B cell (primary cell): ENCODE measurements at regions not wholly inside any gene's neighbourhood (a gene's known extent, or its start where the extent isn't known, plus 50 kb on each side); places are given as distances from the start of the nearest gene placed in this dataset.

Source experiments
- ATAC-seq: fragments of 200-7000 bp; cut with Tn5 transposase; one replicate; pipeline ENCODE4 v1.10.0; 2021; ENCODE audit warnings: low read depth, mild to moderate bottlenecking, moderate number of reproducible peaks, moderate library complexity
- CTCF ChIA-PET: fragments of 350-600 bp; sonication (Branson Sonifier 250); formaldehyde crosslinking; loops from one replicate; lab custom pipeline; 2021; ENCODE audit warnings: antibody characterized with exemption, inconsistent platforms; lab: Charles Lee
- POLR2A ChIA-PET: fragments of 350-600 bp; sonication (Branson Sonifier 250); formaldehyde crosslinking; loops from one replicate; lab custom pipeline; 2021; ENCODE audit warnings: antibody characterized with exemption; lab: Charles Lee
- DNase-seq: peaks from one replicate; pipeline ENCODE4 v3.0.0; 2013
- H2AFZ ChIP-seq: 2 replicates; pipeline ENCODE4 v1.6.1; 2012; ENCODE audit warnings: mild to moderate bottlenecking, low read depth, low read length; ENCODE audit not compliant: insufficient read depth, poor library complexity, severe bottlenecking
- H3K27ac ChIP-seq, 2 donors: 1 replicate in 1 of 2; 2 replicates in 1 of 2; pipeline ENCODE4 v1.5.1; 2012 to 2013; ENCODE audit warnings: low read length in 2 of 2, mild to moderate bottlenecking in 2 of 2, moderate library complexity in 1 of 2
- H3K27me3 ChIP-seq, 4 experiments: fragments of 200-600 bp in 1 of 4; sonication (generic) in 1 of 4; replicated peaks in 1 of 4; 1 replicate in 2 of 4; 2 replicates in 2 of 4; pipeline versions ENCODE4 v1.6.1 to v1.7.0; 2013 to 2016; ENCODE audit warnings: low read length in 3 of 4, mild to moderate bottlenecking in 2 of 4, mixed read lengths in 1 of 4, moderate library complexity in 1 of 4; ENCODE audit not compliant: insufficient read depth in 4 of 4, control insufficient read depth in 3 of 4; ENCODE audit errors: control extremely low read depth in 1 of 4
- H3K36me3 ChIP-seq, 2 experiments: replicated peaks in 1 of 2; 1 replicate in 1 of 2; 2 replicates in 1 of 2; pipeline versions ENCODE4 v1.6.1 to v1.7.1; 2013; ENCODE audit warnings: low read length in 1 of 2; ENCODE audit not compliant: insufficient read depth in 2 of 2, control insufficient read depth in 1 of 2; ENCODE audit errors: control extremely low read depth in 1 of 2, extremely low read depth in 1 of 2
- H3K4me1 ChIP-seq, 2 donors: fragments of 200-600 bp in 1 of 2; sonication (generic) in 1 of 2; 1 replicate in 1 of 2; 2 replicates in 1 of 2; pipeline versions ENCODE4 v1.5.1 to v1.6.1; 2013 to 2017; ENCODE audit warnings: low read length in 2 of 2; ENCODE audit not compliant: control insufficient read depth in 2 of 2, insufficient read depth in 2 of 2
- H3K4me2 ChIP-seq: replicated peaks from 2 replicates; pipeline ENCODE3; 2012; ENCODE audit warnings: mild to moderate bottlenecking, low read depth, low read length; ENCODE audit not compliant: poor library complexity, severe bottlenecking
- H3K4me3 ChIP-seq, 5 experiments: fragments of 200-600 bp in 1 of 5; sonication (generic) in 1 of 5; 1 replicate in 3 of 5; 2 replicates in 2 of 5; pipeline versions ENCODE4 v1.5.1 to v1.7.0; 2011 to 2016; ENCODE audit warnings: low read length in 4 of 5, mild to moderate bottlenecking in 4 of 5, low read depth in 2 of 5, control low read depth in 1 of 5, moderate library complexity in 1 of 5; ENCODE audit not compliant: insufficient read depth in 1 of 5; ENCODE audit errors: control extremely low read depth in 1 of 5, extremely low read depth in 1 of 5
- H3K79me2 ChIP-seq: fragments of 200-600 bp; sonication (generic); one replicate; pipeline ENCODE4 v1.6.0; 2016; ENCODE audit warnings: low read length; ENCODE audit not compliant: control insufficient read depth, insufficient read depth
- H3K9ac ChIP-seq: fragments of 200-600 bp; sonication (generic); 2 replicates; pipeline ENCODE4 v1.6.1; 2017; ENCODE audit warnings: mild to moderate bottlenecking, low read length, moderate library complexity
- H3K9me3 ChIP-seq, 3 donors: one replicate each; pipeline versions ENCODE4 v1.6.1 to v1.7.1; 2013; ENCODE audit warnings: low read length in 2 of 3; ENCODE audit not compliant: control insufficient read depth in 2 of 3, insufficient read depth in 1 of 3; ENCODE audit errors: control extremely low read depth in 1 of 3
- H4K20me1 ChIP-seq: 2 replicates; pipeline ENCODE4 v1.6.0; 2012; ENCODE audit warnings: mild to moderate bottlenecking, low read length; ENCODE audit not compliant: insufficient read depth, control insufficient read depth, poor library complexity, severe bottlenecking
- H3K27ac Mint-ChIP-seq: one replicate; pipeline ENCODE4 v1.8.0; 2021; ENCODE audit warnings: mixed read lengths
- H3K27me3 Mint-ChIP-seq: one replicate; pipeline ENCODE4 v1.8.0; 2021; ENCODE audit warnings: mixed read lengths
- H3K4me1 Mint-ChIP-seq: one replicate; pipeline ENCODE4 v1.8.0; 2021; ENCODE audit warnings: mixed read lengths
- H3K4me3 Mint-ChIP-seq: one replicate; pipeline ENCODE4 v1.8.0; 2021; ENCODE audit warnings: mixed read lengths
- H3K9me3 Mint-ChIP-seq: one replicate; pipeline ENCODE4 v1.8.0; 2022; ENCODE audit warnings: mixed read lengths; ENCODE audit not compliant: insufficient read depth
- EZH2 ChIP-seq: IDR thresholded peaks from 2 replicates; pipeline ENCODE4 v1.6.1; 2012; ENCODE audit warnings: borderline replicate concordance, low read depth, mild to moderate bottlenecking, moderate library complexity, low read length; ENCODE audit not compliant: insufficient read depth, poor library complexity, severe bottlenecking
- WGBS: methylation state at CpG from one replicate; pipeline ENCODE4 v1.1.5; 2013; ENCODE audit warnings: missing lambda C conversion rate; ENCODE audit not compliant: insufficient coverage; 5-methylcytosine and 5-hydroxymethylcytosine counted together
- intact Hi-C: fragments of 100-400 bp; cut with micrococcal nuclease; formaldehyde crosslinking; loops from one replicate; pipeline ENCODE4 v1.10.0; 2022
- TF ChIP-seq, protein P1 (sequence below): fragments of 200-600 bp; IDR thresholded peaks from one replicate; pipeline ENCODE4 v1.8.0; 2022; ENCODE audit warnings: antibody characterized with exemption, mild to moderate bottlenecking

DNA sequence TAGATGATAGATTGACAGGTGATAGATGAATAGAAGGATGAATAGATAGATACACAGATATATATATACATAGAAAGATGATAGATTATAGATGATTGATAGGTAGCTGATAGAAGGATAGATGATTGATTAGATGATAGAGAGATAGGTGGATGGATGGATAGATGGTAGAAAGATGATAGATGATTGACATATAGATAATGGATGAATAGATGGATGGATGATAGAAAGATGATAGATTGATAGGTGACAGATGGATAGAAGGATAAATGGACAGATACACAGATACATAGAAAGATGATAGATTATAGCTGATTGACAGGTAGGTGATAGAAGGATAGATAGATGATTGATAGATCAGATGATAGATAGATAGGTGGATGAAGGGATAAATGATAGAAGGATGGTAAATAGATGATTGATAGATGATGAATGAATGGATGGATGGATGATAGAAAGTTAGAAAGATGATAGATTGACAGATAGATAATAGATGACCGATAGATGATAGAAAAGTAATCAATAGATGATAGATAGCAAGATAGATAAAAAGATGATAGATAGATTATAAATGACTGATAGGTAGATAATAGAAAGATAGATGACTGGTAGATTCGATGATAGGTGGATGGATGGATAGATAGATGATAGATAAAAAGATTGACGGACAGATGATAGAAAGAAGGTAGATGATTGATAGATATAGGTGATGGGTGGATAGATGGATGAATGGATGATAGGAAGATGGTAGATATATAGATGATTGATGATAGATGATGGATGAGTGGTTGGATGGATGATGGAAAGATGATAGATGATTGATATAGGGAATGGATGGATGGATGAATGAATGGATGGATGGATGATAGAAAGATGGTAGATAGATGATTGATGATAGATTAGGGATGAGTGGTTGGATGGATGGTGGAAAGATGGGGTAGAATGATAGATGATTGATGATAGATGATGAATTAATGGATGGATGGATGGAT, 80.4 kb downstream of the MICALL2 start:
- ATAC-seq = no peak
- no peak overlapping the region for H3K27ac Mint-ChIP-seq

More for the DNA sequence above, 80.4 kb downstream of the MICALL2 start:
- no peaks in the 10 kb centered on the region for H3K4me1 Mint-ChIP-seq
- ChIA-PET POLR2A (no interaction called here), CTCF (no interaction called here)
- no peak for DNase-seq
- Histone ChIP-seq H2AFZ (no peak overlapping the region), H3K27ac (no peak overlapping the region), H3K4me2 (no peak overlapping the region), H3K4me1 (no peaks in the 10 kb centered on the region), H4K20me1 (no peaks in the 10 kb centered on the region), H3K79me2 (no peaks in the 10 kb centered on the region), H3K4me3 (no peak overlapping the region), H3K27me3 (peaks cover 0 to 10% (median 0%) of the 10 kb centered on the region in 4 experiments), H3K9me3 (peaks cover 0 to 30% (median 0%) of the 10 kb centered on the region in 3 donors), H3K9ac (no peak overlapping the region), H3K36me3 (no peaks in the 10 kb centered on the region)
- intact Hi-C loops = no loop called here
- H3K27me3 Mint-ChIP-seq = peaks cover 4% of the 10 kb centered on the region
- no peaks in the 10 kb centered on the region for H3K9me3 Mint-ChIP-seq
- TF ChIP-seq EZH2 = no peak
- TF ChIP-seq, protein P1, sequence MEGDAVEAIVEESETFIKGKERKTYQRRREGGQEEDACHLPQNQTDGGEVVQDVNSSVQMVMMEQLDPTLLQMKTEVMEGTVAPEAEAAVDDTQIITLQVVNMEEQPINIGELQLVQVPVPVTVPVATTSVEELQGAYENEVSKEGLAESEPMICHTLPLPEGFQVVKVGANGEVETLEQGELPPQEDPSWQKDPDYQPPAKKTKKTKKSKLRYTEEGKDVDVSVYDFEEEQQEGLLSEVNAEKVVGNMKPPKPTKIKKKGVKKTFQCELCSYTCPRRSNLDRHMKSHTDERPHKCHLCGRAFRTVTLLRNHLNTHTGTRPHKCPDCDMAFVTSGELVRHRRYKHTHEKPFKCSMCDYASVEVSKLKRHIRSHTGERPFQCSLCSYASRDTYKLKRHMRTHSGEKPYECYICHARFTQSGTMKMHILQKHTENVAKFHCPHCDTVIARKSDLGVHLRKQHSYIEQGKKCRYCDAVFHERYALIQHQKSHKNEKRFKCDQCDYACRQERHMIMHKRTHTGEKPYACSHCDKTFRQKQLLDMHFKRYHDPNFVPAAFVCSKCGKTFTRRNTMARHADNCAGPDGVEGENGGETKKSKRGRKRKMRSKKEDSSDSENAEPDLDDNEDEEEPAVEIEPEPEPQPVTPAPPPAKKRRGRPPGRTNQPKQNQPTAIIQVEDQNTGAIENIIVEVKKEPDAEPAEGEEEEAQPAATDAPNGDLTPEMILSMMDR = no peak
- 90% methylated on average over 3 of the region's 3 CpGs for WGBS
- no peak overlapping the region for H3K4me3 Mint-ChIP-seq
